ENCODE measurements at regions not wholly inside any gene's neighbourhood (a gene's known extent, or its start where the extent isn't known, plus 50 kb on each side); places are given as distances from the start of the nearest gene placed in this dataset.

GRCh38 chr10:62623223-62623622 is 181.3 kb upstream of the ADO start:
- TF ChIP-seq POLR2A (IDR thresholded peaks at IDR 0.05; ENCODE audit: low read depth, low read length) (no peak), TAF1 (IDR thresholded peaks at IDR 0.05; ENCODE audit: borderline replicate concordance, low read depth, low read length) (no peak), POLR2AphosphoS5 (IDR thresholded peaks at IDR 0.05; ENCODE audit: low read depth, low read length) (no peak)
